Duodenal mucosa (tissue), 2 donors: ENCODE measurements at regions not wholly inside any gene's neighbourhood (a gene's known extent, or its start where the extent isn't known, plus 50 kb on each side); places are given as distances from the start of the nearest gene placed in this dataset.

Source experiments
- H3K27ac ChIP-seq: one replicate; pipeline ENCODE4 v1.7.0; 2013; ENCODE audit warnings: low read depth, low read length
- H3K27me3 ChIP-seq, 2 donors: one replicate each; pipeline ENCODE4 v1.7.0; 2013; ENCODE audit warnings: low read length in 2 of 2, control low read depth in 1 of 2; ENCODE audit not compliant: insufficient read depth in 2 of 2, control insufficient read depth in 1 of 2
- H3K36me3 ChIP-seq, 2 donors: one replicate each; pipeline ENCODE4 v1.7.0; 2013; ENCODE audit warnings: low read length in 2 of 2, control low read depth in 1 of 2; ENCODE audit not compliant: insufficient read depth in 2 of 2, control insufficient read depth in 1 of 2
- H3K4me1 ChIP-seq, 2 donors: one replicate each; pipeline ENCODE4 v1.7.0; 2013; ENCODE audit warnings: low read length in 2 of 2, control low read depth in 1 of 2; ENCODE audit not compliant: insufficient read depth in 2 of 2, control insufficient read depth in 1 of 2
- H3K4me3 ChIP-seq, 2 donors: one replicate each; pipeline ENCODE4 v1.7.0; 2013; ENCODE audit warnings: low read length in 2 of 2, low read depth in 1 of 2
- H3K9ac ChIP-seq, 2 donors: one replicate each; pipeline ENCODE4 v1.7.0; 2013; ENCODE audit warnings: low read length in 2 of 2, low read depth in 1 of 2
- H3K9me3 ChIP-seq, 2 donors: one replicate each; pipeline ENCODE4 v1.7.0; 2013; ENCODE audit warnings: low read length in 2 of 2, control low read depth in 1 of 2; ENCODE audit not compliant: control insufficient read depth in 1 of 2

DNA sequence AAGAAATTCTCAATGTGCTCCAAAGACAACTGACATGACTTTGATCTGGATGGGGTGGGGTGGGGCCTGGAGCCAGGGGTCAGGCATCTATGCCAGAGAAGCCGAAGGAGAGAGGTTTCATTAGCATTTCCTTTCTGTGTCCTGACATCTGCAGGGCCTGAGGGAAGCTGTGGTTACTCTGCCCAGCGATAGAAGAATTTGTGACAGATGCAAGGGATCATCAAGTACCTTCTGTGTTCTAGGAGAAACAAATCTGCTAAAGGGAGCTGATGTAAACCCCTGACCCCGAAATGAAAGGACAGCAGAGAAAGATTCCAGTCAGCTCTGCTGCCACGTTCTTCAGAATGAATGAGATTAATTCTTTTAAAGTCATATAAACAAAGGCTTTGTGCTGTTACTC, 335.7 kb downstream of the PRELID2 start:
- H3K27ac ChIP-seq = no peak overlapping the region
- H3K9me3 ChIP-seq = peaks cover 0 to 5% of the 10 kb centered on the region in 2 donors
- no peaks in the 10 kb centered on the region for H3K36me3 ChIP-seq
- H3K27me3 ChIP-seq = no peaks in the 10 kb centered on the region
- H3K4me3 ChIP-seq = no peak overlapping the region
- H3K4me1 ChIP-seq = peaks cover 8% of the 10 kb centered on the region in 2 donors
- no peak overlapping the region for H3K9ac ChIP-seq

DNA sequence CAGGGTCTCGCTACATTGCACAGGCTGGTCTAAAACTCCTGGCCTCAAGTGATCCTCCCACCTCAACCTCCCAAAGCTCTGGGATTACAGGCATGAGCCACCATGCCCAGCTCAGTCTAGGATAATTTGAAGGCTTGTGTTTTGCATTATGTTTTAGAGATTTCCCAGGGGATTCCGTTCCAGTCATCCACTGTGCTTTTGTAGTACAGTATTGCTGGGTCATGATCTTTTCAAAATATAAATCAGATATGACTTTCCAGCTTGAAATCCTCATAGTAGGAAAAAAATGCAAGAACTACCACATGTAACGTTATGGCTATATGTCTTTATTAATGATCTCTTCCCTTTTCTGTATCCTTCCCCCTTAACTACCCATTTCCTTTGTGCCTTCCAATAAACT, 338.1 kb downstream of the PRELID2 start:
- no peak overlapping the region for H3K9ac ChIP-seq
- H3K4me1 ChIP-seq = peaks cover 8% of the 10 kb centered on the region in 2 donors
- no peaks in the 10 kb centered on the region for H3K27me3 ChIP-seq
- H3K9me3 ChIP-seq = peaks cover 0 to 5% of the 10 kb centered on the region in 2 donors
- no peak overlapping the region for H3K4me3 ChIP-seq
- no peak overlapping the region for H3K27ac ChIP-seq
- no peaks in the 10 kb centered on the region for H3K36me3 ChIP-seq

DNA sequence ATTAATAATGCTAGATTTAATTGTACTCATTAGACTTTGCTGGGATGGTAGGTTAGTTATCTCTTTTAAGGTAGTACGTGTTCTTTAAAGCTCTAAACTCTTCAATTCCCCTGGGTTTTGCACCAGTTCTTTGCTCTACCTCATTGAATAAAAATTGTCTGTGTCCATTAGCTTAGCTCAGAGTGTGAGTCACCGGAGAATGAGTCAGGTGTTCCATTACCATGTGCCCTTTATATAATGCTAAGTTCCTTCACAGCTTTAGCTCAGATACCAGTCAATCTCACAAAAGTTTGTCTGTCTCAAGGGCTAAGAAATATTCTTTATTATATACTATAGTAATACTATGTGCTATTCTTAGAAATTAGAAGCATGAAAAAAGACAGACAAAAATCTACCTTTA, 339.4 kb downstream of the PRELID2 start:
- Histone ChIP-seq H3K4me1 (peaks cover 4 to 5% of the 10 kb centered on the region in 2 donors), H3K9ac (no peak overlapping the region), H3K4me3 (no peak overlapping the region), H3K27me3 (no peaks in the 10 kb centered on the region), H3K36me3 (no peaks in the 10 kb centered on the region), H3K27ac (no peak overlapping the region), H3K9me3 (peaks cover 0 to 5% of the 10 kb centered on the region in 2 donors)

DNA sequence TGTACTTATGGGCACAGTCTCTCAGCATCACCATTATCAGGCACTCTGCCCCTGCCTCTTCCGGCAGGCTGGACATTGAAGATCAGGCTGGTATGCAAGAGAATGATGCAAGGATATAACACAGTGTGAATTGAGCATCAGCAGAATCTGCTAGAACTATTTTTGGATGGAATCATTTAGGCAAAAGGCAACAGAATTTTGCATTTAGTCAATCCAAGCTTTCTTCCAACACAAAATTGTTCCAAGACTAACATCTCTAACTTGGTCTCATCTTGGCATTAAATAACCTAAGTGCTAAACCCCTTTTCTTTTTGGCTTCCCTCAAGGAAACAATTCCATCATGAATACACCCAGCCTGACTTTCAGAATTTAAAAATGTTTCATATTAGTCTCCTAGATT, 339.9 kb downstream of the PRELID2 start:
- no peak overlapping the region for H3K9ac ChIP-seq
- H3K36me3 ChIP-seq = no peaks in the 10 kb centered on the region
- no peaks in the 10 kb centered on the region for H3K27me3 ChIP-seq
- H3K4me3 ChIP-seq = no peak overlapping the region
- H3K27ac ChIP-seq = no peak overlapping the region
- H3K4me1 ChIP-seq = peaks cover 0 to under 1% of the 10 kb centered on the region in 2 donors
- peaks cover 0 to 5% of the 10 kb centered on the region in 2 donors for H3K9me3 ChIP-seq

DNA sequence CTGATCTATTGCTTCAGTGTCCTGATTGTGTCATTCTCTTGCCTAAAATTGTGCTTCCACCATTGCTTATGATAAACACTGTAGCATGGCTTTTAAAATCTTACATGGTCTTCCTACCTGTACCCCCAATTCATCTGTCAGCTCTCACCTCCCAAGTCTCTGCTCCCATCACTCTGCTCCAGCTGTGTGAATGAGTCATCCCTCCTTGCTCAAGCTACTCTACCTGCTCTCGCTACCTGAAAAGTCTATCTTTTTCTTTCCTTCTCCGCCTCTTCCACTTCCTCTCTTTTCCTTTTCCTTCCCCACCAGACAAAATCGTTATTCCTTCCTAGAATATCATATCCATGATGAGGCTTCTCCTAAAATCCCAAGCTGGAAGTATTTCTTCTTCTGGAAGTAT, 341.7 kb downstream of the PRELID2 start:
- H3K4me3 ChIP-seq = no peak overlapping the region
- peaks cover 0 to 5% of the 10 kb centered on the region in 2 donors for H3K4me1 ChIP-seq
- no peak overlapping the region for H3K27ac ChIP-seq
- H3K9me3 ChIP-seq = peaks cover 0 to 5% of the 10 kb centered on the region in 2 donors
- H3K36me3 ChIP-seq = no peaks in the 10 kb centered on the region
- H3K27me3 ChIP-seq = no peaks in the 10 kb centered on the region
- H3K9ac ChIP-seq = no peak overlapping the region

DNA sequence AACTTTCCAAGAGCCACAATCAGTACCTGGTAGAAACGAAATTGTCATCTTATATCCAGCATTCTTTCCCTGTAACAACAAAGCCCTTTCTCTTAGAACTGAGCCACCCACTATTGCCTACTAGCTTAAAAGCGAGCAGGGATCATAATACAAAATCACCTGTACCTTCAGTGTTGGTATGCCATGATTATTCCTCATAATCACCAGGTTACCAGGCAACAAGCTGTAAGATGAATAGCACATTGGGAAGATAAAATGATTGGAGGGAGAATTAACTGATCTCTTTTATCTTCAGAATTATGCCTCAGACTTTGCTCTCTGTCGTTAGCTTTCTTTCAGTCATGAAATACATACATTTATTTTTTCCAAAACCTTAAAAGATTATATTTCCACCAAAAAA, 345.6 kb downstream of the PRELID2 start:
- H3K27me3 ChIP-seq = no peaks in the 10 kb centered on the region
- H3K9ac ChIP-seq = no peak overlapping the region
- no peaks in the 10 kb centered on the region for H3K36me3 ChIP-seq
- peaks cover 3 to 5% of the 10 kb centered on the region in 2 donors for H3K4me1 ChIP-seq
- H3K4me3 ChIP-seq = no peak overlapping the region
- no peaks in the 10 kb centered on the region for H3K9me3 ChIP-seq
- no peak overlapping the region for H3K27ac ChIP-seq

DNA sequence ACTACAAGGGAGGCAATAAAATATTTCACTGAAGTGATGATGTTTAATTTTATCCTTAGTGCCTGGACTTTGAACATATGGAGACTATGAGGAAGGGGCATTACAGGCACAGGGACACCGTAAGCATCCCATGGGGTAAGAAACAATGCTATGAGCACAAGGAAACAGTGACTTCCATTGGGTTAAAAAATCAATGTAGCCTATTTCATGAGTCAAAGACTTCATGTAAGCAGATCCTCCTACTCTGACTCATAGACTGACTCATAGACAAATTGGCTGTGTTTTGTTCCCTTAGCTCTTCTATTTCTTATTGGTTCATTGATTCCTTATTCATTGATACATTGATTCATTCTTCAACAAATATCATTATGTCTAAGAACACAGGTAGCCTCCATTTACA, 351.0 kb downstream of the PRELID2 start:
- H3K9ac ChIP-seq = no peak overlapping the region
- H3K4me1 ChIP-seq = peaks cover under 1 to 10% of the 10 kb centered on the region in 2 donors
- no peaks in the 10 kb centered on the region for H3K36me3 ChIP-seq
- no peaks in the 10 kb centered on the region for H3K9me3 ChIP-seq
- no peak overlapping the region for H3K4me3 ChIP-seq
- H3K27ac ChIP-seq = no peak overlapping the region
- no peaks in the 10 kb centered on the region for H3K27me3 ChIP-seq

DNA sequence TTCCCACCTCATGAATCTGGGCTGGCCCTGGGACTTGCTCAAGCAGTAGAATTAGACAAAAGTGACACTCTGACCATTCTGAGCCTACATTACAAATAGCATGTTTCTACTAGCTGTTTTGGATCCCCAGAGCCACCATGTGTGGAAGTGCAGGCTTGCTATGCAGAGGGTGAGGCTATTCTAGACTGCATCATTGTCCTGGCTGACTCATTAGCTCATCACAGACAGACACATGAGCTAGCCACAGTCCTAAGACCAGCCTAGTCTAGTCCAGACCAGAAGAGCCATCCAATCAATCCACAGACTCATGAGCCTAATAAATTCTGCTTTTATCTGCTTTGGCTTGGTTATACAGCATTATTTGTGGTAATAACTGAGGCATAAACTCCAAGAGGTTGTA, 351.9 kb downstream of the PRELID2 start:
- Histone ChIP-seq H3K27me3 (no peaks in the 10 kb centered on the region), H3K4me3 (no peak overlapping the region), H3K9ac (no peak overlapping the region), H3K9me3 (no peaks in the 10 kb centered on the region), H3K36me3 (no peaks in the 10 kb centered on the region), H3K27ac (no peak overlapping the region), H3K4me1 (peaks cover 0 to 10% of the 10 kb centered on the region in 2 donors)

DNA sequence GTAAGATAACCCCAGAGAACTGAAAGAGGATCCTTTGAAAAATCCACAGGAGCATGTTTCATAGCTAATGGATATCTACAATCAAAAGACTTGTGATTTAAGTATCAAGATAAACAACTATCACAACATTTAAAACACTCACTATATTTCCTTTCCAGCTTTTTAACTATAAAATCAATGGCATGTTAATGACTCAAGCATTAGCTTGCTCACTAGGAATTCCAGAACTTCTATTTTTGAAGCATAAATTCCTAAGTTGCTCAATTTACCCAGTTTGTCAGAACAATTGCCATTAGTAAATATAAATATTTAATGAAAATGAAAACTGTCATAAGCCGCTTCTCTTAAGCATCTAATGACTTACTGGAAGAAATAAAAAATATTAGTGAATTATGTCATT, 355.3 kb downstream of the PRELID2 start:
- Histone ChIP-seq H3K9ac (no peak overlapping the region), H3K4me3 (no peak overlapping the region), H3K36me3 (no peaks in the 10 kb centered on the region), H3K27me3 (no peaks in the 10 kb centered on the region), H3K4me1 (peaks cover 0 to 10% of the 10 kb centered on the region in 2 donors), H3K27ac (no peak overlapping the region), H3K9me3 (no peaks in the 10 kb centered on the region)

DNA sequence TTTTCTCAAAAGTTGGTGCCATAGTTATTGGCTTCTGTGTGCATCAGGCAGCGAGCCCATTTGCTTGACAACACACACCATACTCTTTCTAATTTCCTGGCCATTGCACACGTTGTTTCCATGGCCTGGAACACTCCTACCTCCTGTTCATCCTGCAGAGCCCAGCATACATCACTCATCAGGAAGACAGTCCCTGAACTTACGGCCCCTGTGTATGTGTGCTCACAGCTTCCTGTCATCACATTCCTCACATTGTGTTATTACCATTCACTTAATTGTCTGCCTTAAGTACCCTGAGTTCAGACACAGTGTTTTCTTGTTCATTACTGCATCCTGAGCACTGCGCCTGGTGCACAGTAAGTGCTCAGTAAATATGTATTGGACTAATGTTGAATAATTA, 355.9 kb downstream of the PRELID2 start:
- Histone ChIP-seq H3K9me3 (no peaks in the 10 kb centered on the region), H3K4me3 (no peak overlapping the region), H3K9ac (no peak overlapping the region), H3K27me3 (no peaks in the 10 kb centered on the region), H3K27ac (no peak overlapping the region), H3K36me3 (no peaks in the 10 kb centered on the region), H3K4me1 (peaks cover 0 to 5% of the 10 kb centered on the region in 2 donors)

DNA sequence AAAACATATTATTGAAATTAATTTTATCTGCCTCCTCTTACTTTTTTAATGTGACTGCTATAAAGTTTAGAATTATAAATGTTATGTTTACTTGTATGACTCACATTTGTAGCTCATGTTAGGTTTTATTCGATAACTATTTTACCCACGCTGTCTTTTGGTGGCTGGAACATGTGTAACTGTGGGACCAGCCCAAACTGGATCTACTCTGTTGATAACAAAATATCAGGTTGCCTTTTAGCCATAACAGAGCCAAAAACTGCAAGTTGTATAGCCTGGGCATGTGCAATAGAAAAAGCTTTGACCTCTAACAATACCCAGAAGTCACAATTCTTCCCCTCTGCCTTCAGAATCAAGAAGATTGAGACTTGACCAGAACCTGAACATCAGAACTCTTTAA, 356.5 kb downstream of the PRELID2 start:
- H3K36me3 ChIP-seq = no peaks in the 10 kb centered on the region

More for the DNA sequence above, 356.5 kb downstream of the PRELID2 start:
- no peak overlapping the region for H3K4me3 ChIP-seq
- no peaks in the 10 kb centered on the region for H3K9me3 ChIP-seq
- H3K27me3 ChIP-seq = no peaks in the 10 kb centered on the region
- H3K27ac ChIP-seq = no peak overlapping the region
- H3K9ac ChIP-seq = no peak overlapping the region
- H3K4me1 ChIP-seq = no peaks in the 10 kb centered on the region
